H1 (cell line): ENCODE measurements at regions not wholly inside any gene's neighbourhood (a gene's known extent, or its start where the extent isn't known, plus 50 kb on each side); places are given as distances from the start of the nearest gene placed in this dataset.

Source experiments
- CHD1 ChIP-seq: IDR thresholded peaks from 2 replicates; pipeline ENCODE4 v1.6.1; 2012; ENCODE audit warnings: low read depth, low read length, improper control_type of control experiment
- EZH2 ChIP-seq: fragments of 200-600 bp; sonication (generic); IDR thresholded peaks from 2 replicates; pipeline ENCODE4 v1.7.1; 2012; ENCODE audit warnings: low read depth, mild to moderate bottlenecking, moderate library complexity, low read length, inconsistent platforms; ENCODE audit not compliant: severe bottlenecking

- no peak for TF ChIP-seq EZH2
- no peak for TF ChIP-seq CHD1
These were observed 163.6 kb upstream of the COL8A1 start for GRCh38 chr3:99474776-99475175.
